Keratinocyte (primary cell): ENCODE measurements at regions not wholly inside any gene's neighbourhood (a gene's known extent, or its start where the extent isn't known, plus 50 kb on each side); places are given as distances from the start of the nearest gene placed in this dataset.

ENCODE experiments used
- DNase-seq: peaks from one replicate; pipeline ENCODE4 v3.0.0-alpha.2; 2011; ENCODE audit warnings: low read depth, missing footprints, low spot score
- FAIRE-seq: peaks from 2 replicates; lab custom pipeline; 2011; peaks lifted over from hg19 to GRCh38; lab: Jason Lieb, UNC
- H2AFZ ChIP-seq: 2 replicates; pipeline ENCODE4 v1.6.0; 2012; ENCODE audit warnings: low read length, control low read depth, inconsistent platforms; ENCODE audit not compliant: control insufficient read depth
- H3K27ac ChIP-seq: 2 replicates; pipeline ENCODE4 v1.5.1; 2011; ENCODE audit warnings: low read length; ENCODE audit not compliant: control insufficient read depth, insufficient read depth
- H3K27me3 ChIP-seq: 3 replicates; pipeline ENCODE4 v1.6.0; 2011; ENCODE audit warnings: low read length; ENCODE audit not compliant: control insufficient read depth, insufficient read depth; ENCODE audit errors: extremely low read depth
- H3K36me3 ChIP-seq, 2 experiments: 2 replicates in 1 of 2; 3 replicates in 1 of 2; pipeline ENCODE4 v1.5.1; 2011; ENCODE audit warnings: low read length in 2 of 2, mild to moderate bottlenecking in 1 of 2; ENCODE audit not compliant: control insufficient read depth in 2 of 2, insufficient read depth in 2 of 2; ENCODE audit errors: extremely low read depth in 1 of 2
- H3K4me1 ChIP-seq: 3 replicates; pipeline ENCODE4 v1.5.1; 2011; ENCODE audit warnings: low read length; ENCODE audit not compliant: control insufficient read depth, insufficient read depth; ENCODE audit errors: extremely low read depth
- H3K4me2 ChIP-seq: 3 replicates; pipeline ENCODE4 v1.6.0; 2011; ENCODE audit warnings: low read depth, low read length; ENCODE audit not compliant: control insufficient read depth, insufficient read depth; ENCODE audit errors: extremely low read depth
- H3K4me3 ChIP-seq, 3 experiments: fragments of 200-600 bp in 1 of 3; sonication (generic) in 1 of 3; 2 replicates in 2 of 3; 3 replicates in 1 of 3; pipeline ENCODE4 v1.5.1; 2011 to 2016; ENCODE audit warnings: low read length in 3 of 3, mild to moderate bottlenecking in 3 of 3, control low read depth in 2 of 3, inconsistent platforms in 1 of 3, low read depth in 1 of 3, mixed read lengths in 1 of 3, mixed run types in 1 of 3, moderate library complexity in 1 of 3; ENCODE audit not compliant: control insufficient read depth in 2 of 3, insufficient read depth in 2 of 3; ENCODE audit errors: extremely low read depth in 1 of 3
- H3K79me2 ChIP-seq: 2 replicates; pipeline ENCODE4 v1.6.0; 2012; ENCODE audit warnings: low read length; ENCODE audit not compliant: control insufficient read depth, insufficient read depth
- H3K9ac ChIP-seq: 3 replicates; pipeline ENCODE4 v1.6.0; 2011; ENCODE audit warnings: low read length; ENCODE audit not compliant: control insufficient read depth, insufficient read depth; ENCODE audit errors: extremely low read depth
- H3K9me1 ChIP-seq: 3 replicates; pipeline ENCODE4 v1.6.0; 2011; ENCODE audit warnings: low read length; ENCODE audit not compliant: control insufficient read depth, insufficient read depth; ENCODE audit errors: extremely low read depth
- H3K9me3 ChIP-seq: 2 replicates; pipeline ENCODE4 v1.5.1; 2012; ENCODE audit warnings: low read depth, low read length; ENCODE audit not compliant: control insufficient read depth
- H4K20me1 ChIP-seq: 3 replicates; pipeline ENCODE4 v1.6.0; 2011; ENCODE audit warnings: low read length; ENCODE audit not compliant: control insufficient read depth, insufficient read depth; ENCODE audit errors: extremely low read depth
- EZH2 ChIP-seq: IDR thresholded peaks from one replicate; pipeline ENCODE4 v1.6.1; 2012; ENCODE audit warnings: inconsistent platforms, mild to moderate bottlenecking, low read length, moderate library complexity
- dilution Hi-C: fragments of 300-500 bp; cut with MboI; formaldehyde crosslinking; loops from one replicate; pipeline ENCODE4 v1.7.0; 2020; ENCODE audit warnings: low sequenced_read_pairs; ENCODE audit not compliant: extremely low pct_ligation_motif_present
- TF ChIP-seq, protein P1 (sequence below), 3 experiments: IDR thresholded peaks in 1 of 3; conservative IDR thresholded peaks in 1 of 3; optimal IDR thresholded peaks in 1 of 3; 2 replicates in 2 of 3; 3 replicates in 1 of 3; pipeline versions ENCODE3 to v1.5.1; 2011; ENCODE audit warnings: low read length in 3 of 3, mild to moderate bottlenecking in 3 of 3, moderate library complexity in 2 of 3, control low read depth in 1 of 3, inconsistent platforms in 1 of 3; ENCODE audit not compliant: insufficient read depth in 2 of 3; ENCODE audit errors: extremely low read depth in 1 of 3

DNA sequence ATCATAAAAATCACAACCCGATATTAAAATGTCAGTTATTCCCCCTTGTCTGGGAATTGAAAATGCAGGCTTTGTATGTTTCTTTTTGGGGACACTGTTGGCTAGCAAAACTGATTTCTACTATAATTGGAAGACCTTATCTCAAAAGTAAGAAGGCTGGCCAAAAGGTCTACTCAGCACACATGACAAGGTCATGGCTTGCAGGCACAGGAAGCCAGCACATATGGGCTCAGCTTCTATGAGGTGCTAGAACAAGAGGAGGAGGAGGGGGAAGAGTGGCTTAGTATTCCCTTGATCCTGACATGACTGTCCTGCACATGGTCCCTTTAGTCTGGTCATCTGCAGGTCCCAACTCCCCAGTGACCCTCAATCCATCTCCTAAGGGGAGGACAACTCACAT, 681.2 kb downstream of the SQOR start:
- H3K9me1 ChIP-seq, result no peaks in the 10 kb centered on the region
- no peak overlapping the region for H3K4me3 ChIP-seq
- dilution Hi-C loops, result no loop called here
- H3K4me2 ChIP-seq, result no peak overlapping the region
- FAIRE-seq (no peak), DNase-seq (no peak)
- H2AFZ ChIP-seq, result no peak overlapping the region
- no peaks in the 10 kb centered on the region for H3K36me3 ChIP-seq
- H3K27ac ChIP-seq, result no peak overlapping the region
- no peak overlapping the region for H3K9ac ChIP-seq
- no peaks in the 10 kb centered on the region for H3K79me2 ChIP-seq
- no peaks in the 10 kb centered on the region for H3K9me3 ChIP-seq
- H3K27me3 ChIP-seq, result no peaks in the 10 kb centered on the region
- no peaks in the 10 kb centered on the region for H3K4me1 ChIP-seq
- TF ChIP-seq, protein P1, sequence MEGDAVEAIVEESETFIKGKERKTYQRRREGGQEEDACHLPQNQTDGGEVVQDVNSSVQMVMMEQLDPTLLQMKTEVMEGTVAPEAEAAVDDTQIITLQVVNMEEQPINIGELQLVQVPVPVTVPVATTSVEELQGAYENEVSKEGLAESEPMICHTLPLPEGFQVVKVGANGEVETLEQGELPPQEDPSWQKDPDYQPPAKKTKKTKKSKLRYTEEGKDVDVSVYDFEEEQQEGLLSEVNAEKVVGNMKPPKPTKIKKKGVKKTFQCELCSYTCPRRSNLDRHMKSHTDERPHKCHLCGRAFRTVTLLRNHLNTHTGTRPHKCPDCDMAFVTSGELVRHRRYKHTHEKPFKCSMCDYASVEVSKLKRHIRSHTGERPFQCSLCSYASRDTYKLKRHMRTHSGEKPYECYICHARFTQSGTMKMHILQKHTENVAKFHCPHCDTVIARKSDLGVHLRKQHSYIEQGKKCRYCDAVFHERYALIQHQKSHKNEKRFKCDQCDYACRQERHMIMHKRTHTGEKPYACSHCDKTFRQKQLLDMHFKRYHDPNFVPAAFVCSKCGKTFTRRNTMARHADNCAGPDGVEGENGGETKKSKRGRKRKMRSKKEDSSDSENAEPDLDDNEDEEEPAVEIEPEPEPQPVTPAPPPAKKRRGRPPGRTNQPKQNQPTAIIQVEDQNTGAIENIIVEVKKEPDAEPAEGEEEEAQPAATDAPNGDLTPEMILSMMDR (optimal IDR thresholded peaks at IDR 0.05 in 1 of 3, IDR thresholded peaks at IDR 0.05 in 1 of 3, conservative IDR thresholded peaks at IDR 0.05 in 1 of 3; ENCODE audit: extremely low read depth in 1 of 3, insufficient read depth in 2 of 3, low read length in 3 of 3), result no peak
- no peak for TF ChIP-seq EZH2
- H4K20me1 ChIP-seq, result no peaks in the 10 kb centered on the region

GRCh38 chr15:46317029-46317428, 682.2 kb downstream of the SQOR start:
- dilution Hi-C loops, result no loop called here
- Histone ChIP-seq H3K4me1 (no peaks in the 10 kb centered on the region), H3K9me3 (no peaks in the 10 kb centered on the region), H3K9me1 (no peaks in the 10 kb centered on the region), H3K9ac (no peak overlapping the region), H3K27me3 (no peaks in the 10 kb centered on the region), H3K36me3 (no peaks in the 10 kb centered on the region), H3K79me2 (no peaks in the 10 kb centered on the region), H4K20me1 (no peaks in the 10 kb centered on the region), H2AFZ (no peak overlapping the region), H3K4me2 (no peak overlapping the region), H3K27ac (no peak overlapping the region), H3K4me3 (no peak overlapping the region)
- DNase-seq (no peak), FAIRE-seq (no peak)
- TF ChIP-seq EZH2, result no peak
- TF ChIP-seq, protein P1 (optimal IDR thresholded peaks at IDR 0.05 in 1 of 3, IDR thresholded peaks at IDR 0.05 in 1 of 3, conservative IDR thresholded peaks at IDR 0.05 in 1 of 3; ENCODE audit: extremely low read depth in 1 of 3, insufficient read depth in 2 of 3, low read length in 3 of 3), result no peak
